Adrenal gland (tissue), 5 donors: ENCODE measurements at regions not wholly inside any gene's neighbourhood (a gene's known extent, or its start where the extent isn't known, plus 50 kb on each side); places are given as distances from the start of the nearest gene placed in this dataset.

Experiments used
- POLR2A ChIP-seq, 2 donors: fragments of 450-650 bp; IDR thresholded peaks; one replicate each; pipeline ENCODE4 v1.6.1; 2017; ENCODE audit warnings: antibody characterized with exemption in 2 of 2, mild to moderate bottlenecking in 2 of 2, moderate library complexity in 1 of 2
- TF ChIP-seq, protein P1 (sequence below), 6 experiments: fragments of 450-650 bp in 4 of 6; fragments of 200-600 bp in 2 of 6; sonication (generic) in 1 of 6; IDR thresholded peaks; 1 replicate in 5 of 6; 2 replicates in 1 of 6; pipeline versions ENCODE4 v1.5.1 to v1.8.0; 2016 to 2021; ENCODE audit warnings: antibody characterized with exemption in 6 of 6, mild to moderate bottlenecking in 2 of 6, moderate library complexity in 1 of 6
- donor health status: DM: no; HTN: no; CAD: no.

DNA sequence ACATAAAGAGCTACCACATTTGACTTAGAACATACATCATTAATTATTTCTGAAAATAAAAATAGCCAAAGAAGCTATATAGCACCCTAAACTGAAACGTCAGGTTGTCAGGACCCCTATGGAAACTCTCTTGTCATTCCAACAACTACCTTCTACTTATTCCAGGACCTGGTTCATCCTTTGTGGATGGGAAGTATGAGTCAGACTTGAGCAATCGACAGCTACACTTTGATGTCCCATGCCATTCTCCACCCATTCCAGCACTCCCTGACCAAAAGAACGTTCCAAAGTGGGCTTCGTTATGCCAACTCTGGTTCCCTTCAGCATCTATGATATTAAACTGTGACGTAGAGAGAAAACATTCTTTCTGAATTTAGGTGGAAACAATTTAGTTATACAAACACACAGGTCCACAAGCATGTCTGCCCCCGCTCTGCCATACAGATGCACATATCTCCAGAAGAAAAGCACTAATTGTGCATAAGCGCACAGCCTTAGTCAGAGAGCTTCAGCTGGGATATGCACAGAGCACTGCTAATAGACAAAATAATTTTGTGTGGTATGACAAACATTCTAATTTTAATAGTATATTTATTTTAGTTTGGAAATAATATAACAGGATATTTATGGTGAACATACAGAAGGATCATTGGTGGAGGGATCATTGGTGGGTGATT is 723.1 kb upstream of the B3GALT2 start:
- TF ChIP-seq, protein P1, sequence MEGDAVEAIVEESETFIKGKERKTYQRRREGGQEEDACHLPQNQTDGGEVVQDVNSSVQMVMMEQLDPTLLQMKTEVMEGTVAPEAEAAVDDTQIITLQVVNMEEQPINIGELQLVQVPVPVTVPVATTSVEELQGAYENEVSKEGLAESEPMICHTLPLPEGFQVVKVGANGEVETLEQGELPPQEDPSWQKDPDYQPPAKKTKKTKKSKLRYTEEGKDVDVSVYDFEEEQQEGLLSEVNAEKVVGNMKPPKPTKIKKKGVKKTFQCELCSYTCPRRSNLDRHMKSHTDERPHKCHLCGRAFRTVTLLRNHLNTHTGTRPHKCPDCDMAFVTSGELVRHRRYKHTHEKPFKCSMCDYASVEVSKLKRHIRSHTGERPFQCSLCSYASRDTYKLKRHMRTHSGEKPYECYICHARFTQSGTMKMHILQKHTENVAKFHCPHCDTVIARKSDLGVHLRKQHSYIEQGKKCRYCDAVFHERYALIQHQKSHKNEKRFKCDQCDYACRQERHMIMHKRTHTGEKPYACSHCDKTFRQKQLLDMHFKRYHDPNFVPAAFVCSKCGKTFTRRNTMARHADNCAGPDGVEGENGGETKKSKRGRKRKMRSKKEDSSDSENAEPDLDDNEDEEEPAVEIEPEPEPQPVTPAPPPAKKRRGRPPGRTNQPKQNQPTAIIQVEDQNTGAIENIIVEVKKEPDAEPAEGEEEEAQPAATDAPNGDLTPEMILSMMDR (IDR thresholded peaks at IDR 0.05): no peak
- TF ChIP-seq POLR2A (IDR thresholded peaks at IDR 0.05): no peak
